Limb (tissue), 2 donors: ENCODE measurements at regions not wholly inside any gene's neighbourhood (a gene's known extent, or its start where the extent isn't known, plus 50 kb on each side); places are given as distances from the start of the nearest gene placed in this dataset.
"Not testable (repeated sequence)": the region's sequence is repeated elsewhere in the genome, so short reads cannot be mapped to it uniquely, and the experiment has no call there.

ENCODE experiments used
- DNase-seq, 2 donors: peaks; one replicate each; pipeline ENCODE4 v3.0.0-alpha.2; 2016; ENCODE audit errors: extremely low spot score in 2 of 2

GRCh38 chr5:51652980-51653379, 269.7 kb downstream of the ISL1 start:
- DNase-seq = no peak

GRCh38 chr5:51657340-51658240, 274.3 kb downstream of the ISL1 start:
- no peak for DNase-seq

GRCh38 chr5:51661646-51662265, 278.5 kb downstream of the ISL1 start:
- DNase-seq = no peak

- DNase-seq = no peak
Observed at GRCh38 chr5:51664491-51665250, 281.4 kb downstream of the ISL1 start.

GRCh38 chr5:51665251-51665593, 282.0 kb downstream of the ISL1 start:
- DNase-seq = no peak

- DNase-seq = no peak
Observed at GRCh38 chr5:51669095-51669494, 285.8 kb downstream of the ISL1 start.

- DNase-seq = no peak
Observed at GRCh38 chr5:51678330-51678729, 295.1 kb downstream of the ISL1 start.

- DNase-seq = no peak
Observed at GRCh38 chr5:51679286-51679685, 296.0 kb downstream of the ISL1 start.

GRCh38 chr5:51684794-51685355, 301.6 kb downstream of the ISL1 start:
- DNase-seq = no peak

GRCh38 chr5:51685419-51685818, 302.2 kb downstream of the ISL1 start:
- no peak for DNase-seq

GRCh38 chr5:51686622-51687021, 303.4 kb downstream of the ISL1 start:
- no peak for DNase-seq

GRCh38 chr5:51691538-51692079, 308.4 kb downstream of the ISL1 start:
- no peak for DNase-seq

GRCh38 chr5:51694826-51695225, 311.6 kb downstream of the ISL1 start:
- no peak for DNase-seq

- no peak for DNase-seq
Observed at GRCh38 chr5:51696122-51696521, 312.9 kb downstream of the ISL1 start.

- DNase-seq = not testable (repeated sequence)
Observed at GRCh38 chr5:51702046-51702445, 318.8 kb downstream of the ISL1 start.

GRCh38 chr5:51712201-51712600, 329.0 kb downstream of the ISL1 start:
- DNase-seq = no peak

- DNase-seq = not testable (repeated sequence)
Observed at GRCh38 chr5:51715445-51715844, 332.2 kb downstream of the ISL1 start.

- no peak for DNase-seq
Observed at GRCh38 chr5:51731421-51732029, 348.3 kb downstream of the ISL1 start.

- DNase-seq = no peak
Observed at GRCh38 chr5:51732304-51732703, 349.1 kb downstream of the ISL1 start.

GRCh38 chr5:51734677-51735076, 351.4 kb downstream of the ISL1 start:
- no peak for DNase-seq

- DNase-seq = no peak
Observed at GRCh38 chr5:51746023-51746422, 362.8 kb downstream of the ISL1 start.
